ENCODE measurements at regions not wholly inside any gene's neighbourhood (a gene's known extent, or its start where the extent isn't known, plus 50 kb on each side); places are given as distances from the start of the nearest gene placed in this dataset.

- TF ChIP-seq CTCF (IDR thresholded peaks at IDR 0.05 in 2 of 3, conservative IDR thresholded peaks at IDR 0.05 in 1 of 3; ENCODE audit: borderline replicate concordance in 1 of 3, insufficient read depth in 1 of 3, low read depth in 2 of 3, low read length in 2 of 3), result no peak
- no peak for TF ChIP-seq POLR2A (IDR thresholded peaks at IDR 0.05; ENCODE audit: borderline replicate concordance, extremely low read depth, insufficient read depth, insufficient read length)
- no peak for TF ChIP-seq EZH2phosphoT487 (IDR thresholded peaks at IDR 0.05; ENCODE audit: borderline replicate concordance)
- TF ChIP-seq SIN3A (IDR thresholded peaks at IDR 0.05; ENCODE audit: low read depth), result no peak
- no peak for TF ChIP-seq EZH2 (IDR thresholded peaks at IDR 0.05)
- no peak for TF ChIP-seq POLR2AphosphoS5 (IDR thresholded peaks at IDR 0.05; ENCODE audit: low read depth, low read length)
- no peak for TF ChIP-seq ZFX (IDR thresholded peaks at IDR 0.05)
- TF ChIP-seq ELF1 (IDR thresholded peaks at IDR 0.05; ENCODE audit: borderline replicate concordance, low read depth), result no peak
- TF ChIP-seq ZBTB33 (IDR thresholded peaks at IDR 0.05; ENCODE audit: extremely low read depth, insufficient replicate concordance, low read length), result no peak
- no peak for TF ChIP-seq REST (IDR thresholded peaks at IDR 0.05; ENCODE audit: low read depth)
- TF ChIP-seq MAX (IDR thresholded peaks at IDR 0.05), result no peak
- no peak for TF ChIP-seq JUND (IDR thresholded peaks at IDR 0.05)
- TF ChIP-seq ATF3 (IDR thresholded peaks at IDR 0.05), result no peak
- TF ChIP-seq TCF7L2 (IDR thresholded peaks at IDR 0.05; ENCODE audit: borderline replicate concordance, extremely low read depth, insufficient read depth, insufficient read length), result no peak
These were observed 1191.9 kb downstream of the NSUN3 start for GRCh38 chr3:95254758-95255157.
